BJ (cell line): ENCODE measurements at regions not wholly inside any gene's neighbourhood (a gene's known extent, or its start where the extent isn't known, plus 50 kb on each side); places are given as distances from the start of the nearest gene placed in this dataset.

Experiments used
- CTCF ChIA-PET: fragments of 350-600 bp; formaldehyde crosslinking; extraction: SDS; loops from one replicate; lab custom pipeline; 2021; ENCODE audit warnings: antibody characterized with exemption, inconsistent platforms; lab: Yijun Ruan, JAX
- POLR2A ChIA-PET: fragments of 300-600 bp; sonication (Branson Sonifier 250); formaldehyde crosslinking; extraction: SDS; loops from one replicate; lab custom pipeline; 2021; ENCODE audit warnings: antibody characterized with exemption; lab: Charles Lee
- DNase-seq: peaks from one replicate; pipeline ENCODE4 v3.0.0-alpha.2; 2011; ENCODE audit warnings: low read depth
- H3K27me3 ChIP-seq: 2 replicates; pipeline ENCODE4 v1.6.0; 2011; ENCODE audit warnings: low read length; ENCODE audit not compliant: control insufficient read depth, insufficient read depth
- H3K36me3 ChIP-seq: 2 replicates; pipeline ENCODE4 v1.5.1; 2011; ENCODE audit warnings: low read length; ENCODE audit not compliant: control insufficient read depth, insufficient read depth
- H3K4me3 ChIP-seq: 2 replicates; pipeline ENCODE4 v1.5.1; 2011; ENCODE audit warnings: low read depth, mild to moderate bottlenecking, control low read depth, low read length
- TF ChIP-seq, protein P1 (sequence below): IDR thresholded peaks from 2 replicates; pipeline ENCODE4 v1.5.1; 2011; ENCODE audit warnings: low read depth, mild to moderate bottlenecking, control low read depth, inconsistent platforms, low read length, moderate library complexity; ENCODE audit not compliant: insufficient read depth

DNA sequence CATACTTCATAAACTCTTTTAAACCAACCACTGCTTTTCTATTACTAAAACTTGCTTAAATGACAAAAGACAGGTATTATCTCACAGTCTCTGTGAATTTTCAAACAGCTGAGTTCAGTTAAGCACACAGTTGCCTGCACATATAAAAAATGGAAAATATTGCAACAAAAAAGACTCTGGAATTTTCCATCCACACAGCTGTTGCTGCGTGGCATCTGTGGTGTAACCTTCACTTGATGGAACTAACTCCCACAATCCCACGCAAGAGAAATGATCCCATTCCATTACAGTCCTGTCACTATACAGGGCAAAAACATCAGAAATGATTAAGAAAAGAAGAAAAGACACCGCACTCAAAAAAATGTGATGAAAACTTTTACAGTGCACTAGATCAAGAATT lies 149.8 kb upstream of the TBL1X start:
- Histone ChIP-seq H3K36me3 (no peaks in the 10 kb centered on the region), H3K27me3 (no peaks in the 10 kb centered on the region), H3K4me3 (no peak overlapping the region)
- TF ChIP-seq, protein P1, sequence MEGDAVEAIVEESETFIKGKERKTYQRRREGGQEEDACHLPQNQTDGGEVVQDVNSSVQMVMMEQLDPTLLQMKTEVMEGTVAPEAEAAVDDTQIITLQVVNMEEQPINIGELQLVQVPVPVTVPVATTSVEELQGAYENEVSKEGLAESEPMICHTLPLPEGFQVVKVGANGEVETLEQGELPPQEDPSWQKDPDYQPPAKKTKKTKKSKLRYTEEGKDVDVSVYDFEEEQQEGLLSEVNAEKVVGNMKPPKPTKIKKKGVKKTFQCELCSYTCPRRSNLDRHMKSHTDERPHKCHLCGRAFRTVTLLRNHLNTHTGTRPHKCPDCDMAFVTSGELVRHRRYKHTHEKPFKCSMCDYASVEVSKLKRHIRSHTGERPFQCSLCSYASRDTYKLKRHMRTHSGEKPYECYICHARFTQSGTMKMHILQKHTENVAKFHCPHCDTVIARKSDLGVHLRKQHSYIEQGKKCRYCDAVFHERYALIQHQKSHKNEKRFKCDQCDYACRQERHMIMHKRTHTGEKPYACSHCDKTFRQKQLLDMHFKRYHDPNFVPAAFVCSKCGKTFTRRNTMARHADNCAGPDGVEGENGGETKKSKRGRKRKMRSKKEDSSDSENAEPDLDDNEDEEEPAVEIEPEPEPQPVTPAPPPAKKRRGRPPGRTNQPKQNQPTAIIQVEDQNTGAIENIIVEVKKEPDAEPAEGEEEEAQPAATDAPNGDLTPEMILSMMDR: no peak
- ChIA-PET POLR2A (no interaction called here), CTCF (interaction anchor here (0.8 kb wide), 1 partner anchor 17 kb away, joined by 3 read pairs; no protein-coding TSS in a partner anchor)
- DNase-seq: no peak

DNA sequence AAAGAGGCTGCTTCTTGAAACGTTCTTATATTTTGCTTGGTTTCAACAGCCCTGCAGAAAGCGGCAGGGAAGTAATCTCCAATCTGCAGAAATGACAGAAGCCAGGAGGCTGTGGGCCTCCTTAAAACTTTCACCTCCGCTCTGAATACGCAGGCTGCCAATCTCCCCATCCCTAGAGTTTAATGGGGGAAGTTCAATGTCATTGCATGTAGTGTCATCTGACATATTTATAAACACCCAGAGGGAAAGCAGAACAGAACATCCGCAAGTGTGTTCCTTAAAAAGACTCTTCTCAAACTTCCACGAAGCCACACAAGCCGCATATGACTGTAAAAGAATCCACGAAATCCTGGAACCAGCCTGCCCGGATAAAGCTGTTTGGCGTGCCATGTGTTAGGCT lies 148.8 kb upstream of the TBL1X start:
- TF ChIP-seq, protein P1: no peak
- no peaks in the 10 kb centered on the region for H3K36me3 ChIP-seq
- no peaks in the 10 kb centered on the region for H3K27me3 ChIP-seq
- DNase-seq: no peak
- H3K4me3 ChIP-seq: no peak overlapping the region
- ChIA-PET CTCF (no interaction called here), POLR2A (no interaction called here)

DNA sequence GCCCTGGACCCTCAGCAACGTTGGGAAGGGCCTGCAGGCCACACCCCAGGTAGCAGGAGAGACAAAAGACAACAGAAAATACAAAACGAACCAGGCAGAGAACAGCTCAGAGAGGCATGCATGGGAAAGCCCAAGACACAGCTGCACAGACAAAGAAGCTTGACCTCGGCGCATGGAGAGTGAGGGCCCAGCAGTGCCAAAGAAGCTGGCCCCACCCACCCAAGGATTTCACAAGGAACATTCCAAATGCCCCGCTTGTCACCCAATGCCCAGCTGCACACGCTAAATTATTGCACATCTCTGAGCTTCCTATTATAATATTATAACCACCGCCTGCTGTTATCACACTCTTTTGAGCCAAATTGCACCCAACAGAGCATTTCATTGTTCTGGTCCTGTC lies 147.7 kb upstream of the TBL1X start:
- DNase-seq: no peak
- no peaks in the 10 kb centered on the region for H3K27me3 ChIP-seq
- CTCF ChIA-PET: interaction anchor here (1.0 kb wide), 1 partner anchor 10 kb away, joined by 7 read pairs; no protein-coding TSS in a partner anchor
- TF ChIP-seq, protein P1: no peak
- POLR2A ChIA-PET: no interaction called here
- H3K36me3 ChIP-seq: no peaks in the 10 kb centered on the region
- no peak overlapping the region for H3K4me3 ChIP-seq

DNA sequence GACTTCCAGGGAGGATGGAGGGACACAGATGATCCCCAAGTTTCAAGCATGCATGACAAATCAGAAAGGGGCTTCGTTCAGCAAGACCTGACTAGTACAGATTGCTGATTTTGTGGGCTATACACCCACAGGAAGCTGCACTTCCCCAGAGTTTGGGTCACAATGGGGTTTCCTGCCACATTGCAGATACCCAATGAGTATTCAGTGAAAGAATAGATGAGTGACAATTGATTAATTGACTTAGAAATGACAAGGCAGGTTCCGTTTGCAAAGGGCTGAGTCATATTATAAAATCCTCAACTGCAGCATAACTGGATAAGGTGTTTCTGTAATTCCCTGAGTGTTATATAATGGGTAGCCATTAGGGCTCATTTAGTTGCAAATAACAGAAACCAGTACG lies 146.6 kb upstream of the TBL1X start:
- ChIA-PET POLR2A (no interaction called here), CTCF (no interaction called here)
- Histone ChIP-seq H3K36me3 (no peaks in the 10 kb centered on the region), H3K4me3 (no peak overlapping the region), H3K27me3 (no peaks in the 10 kb centered on the region)
- DNase-seq: no peak
- TF ChIP-seq, protein P1: no peak

DNA sequence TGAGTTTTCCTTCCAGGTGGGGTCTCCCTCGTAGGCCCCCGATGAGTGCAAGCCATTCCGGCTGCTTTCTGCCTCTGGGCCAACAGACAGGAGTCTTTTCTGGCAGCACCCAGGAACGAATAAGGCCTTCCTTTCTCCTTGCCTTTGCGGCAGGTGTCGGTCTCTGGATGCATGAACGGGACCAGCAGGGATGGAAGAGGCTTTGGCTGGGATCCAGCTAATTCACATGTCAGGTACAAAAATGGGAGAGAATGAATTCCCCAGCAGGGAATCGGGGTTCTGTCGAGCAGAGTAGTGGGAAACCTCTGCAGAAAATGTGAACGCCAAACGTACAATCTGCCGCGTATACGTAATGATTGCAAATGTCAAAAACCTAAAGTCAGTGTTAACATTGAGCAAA lies 146.1 kb upstream of the TBL1X start:
- TF ChIP-seq, protein P1: no peak
- ChIA-PET CTCF (no interaction called here), POLR2A (no interaction called here)
- no peaks in the 10 kb centered on the region for H3K36me3 ChIP-seq
- H3K4me3 ChIP-seq: no peak overlapping the region
- no peaks in the 10 kb centered on the region for H3K27me3 ChIP-seq
- no peak for DNase-seq
